HG02610 (cell line): ENCODE measurements at regions not wholly inside any gene's neighbourhood (a gene's known extent, or its start where the extent isn't known, plus 50 kb on each side); places are given as distances from the start of the nearest gene placed in this dataset.
"Not testable (repeated sequence)": the region's sequence is repeated elsewhere in the genome, so short reads cannot be mapped to it uniquely, and the experiment has no call there.

Source experiments
- ATAC-seq: cut with Tn5 transposase; IDR thresholded peaks from one replicate; pipeline ENCODE4 v1.9.1; 2021; ENCODE audit warnings: mild to moderate bottlenecking, moderate library complexity; ENCODE audit not compliant: unreplicated experiment

GRCh38 chr6:26720663-26721218, 61.2 kb upstream of the ZNF322 start:
- ATAC-seq, result not testable (repeated sequence)

DNA sequence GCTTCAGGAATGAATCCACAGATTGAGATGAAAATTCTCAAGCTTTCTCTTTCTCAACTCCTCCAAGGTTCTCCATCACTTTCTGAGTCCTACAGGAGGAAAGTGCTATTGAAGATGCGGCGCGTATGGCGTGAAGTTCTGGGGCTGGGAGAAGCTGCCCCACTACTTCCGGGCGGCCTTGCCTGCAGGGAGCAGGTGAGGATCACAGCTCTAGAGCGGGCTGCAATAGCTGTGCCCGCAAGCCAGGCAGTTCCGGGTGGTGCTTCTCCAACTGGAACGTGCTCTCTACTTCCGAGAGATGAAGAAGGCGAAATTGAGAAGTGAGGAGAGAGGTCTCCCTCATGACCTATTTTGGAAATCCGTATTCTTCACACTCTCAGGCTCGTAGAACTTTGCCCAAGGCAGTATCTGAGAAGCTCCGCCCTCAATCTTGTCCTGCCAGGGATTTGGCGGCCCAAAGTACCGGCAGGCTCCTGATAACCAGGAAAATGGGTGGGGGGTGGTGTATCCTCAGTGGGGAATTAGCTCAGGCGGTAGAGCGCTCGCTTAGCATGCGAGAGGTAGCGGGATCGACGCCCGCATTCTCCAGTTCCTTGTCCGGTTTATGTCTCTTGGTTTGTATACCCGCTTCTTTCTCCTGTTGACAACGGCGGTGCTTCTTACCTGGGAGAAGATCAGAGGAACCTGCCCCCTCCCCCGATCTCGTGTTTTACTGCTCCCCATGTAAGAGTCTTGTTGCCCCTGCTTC, 70.6 kb upstream of the ZNF322 start:
- not testable (repeated sequence) for ATAC-seq

DNA sequence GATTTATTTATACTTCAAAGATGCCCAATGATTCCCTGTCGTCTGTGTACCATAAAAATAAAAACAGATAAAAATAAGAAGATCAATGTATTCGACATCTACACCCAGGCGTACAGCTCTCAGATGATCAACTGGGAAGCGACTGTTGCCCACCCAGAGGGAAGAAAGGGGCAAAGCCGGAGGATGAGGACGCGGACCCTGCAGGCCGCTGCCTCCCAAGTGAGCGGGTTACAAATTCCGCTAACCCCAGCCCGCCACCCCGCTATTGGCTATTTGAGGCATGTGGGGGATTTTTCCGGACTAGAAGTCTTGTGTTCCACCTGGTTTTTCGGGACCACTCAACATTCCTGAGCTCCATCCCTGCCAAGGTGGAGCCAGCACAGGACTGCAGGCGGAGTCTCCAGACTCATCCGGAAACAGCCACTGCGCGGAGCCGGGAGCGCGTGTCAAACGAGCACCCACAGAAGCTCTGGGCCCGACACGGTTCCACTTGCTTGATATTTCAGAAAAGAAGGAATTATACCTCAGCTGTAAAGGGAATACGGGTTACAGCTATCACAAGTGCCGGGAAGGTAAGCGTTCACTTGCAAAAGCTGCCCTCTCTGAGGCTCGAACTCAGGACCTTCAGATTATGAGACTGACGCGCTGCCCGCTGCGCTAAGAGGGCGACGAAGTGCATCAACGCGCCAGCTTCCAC, 75.4 kb upstream of the ZNF322 start:
- not testable (repeated sequence) for ATAC-seq

GRCh38 chr6:26739811-26740210, 80.3 kb upstream of the ZNF322 start:
- ATAC-seq, result no peak

DNA sequence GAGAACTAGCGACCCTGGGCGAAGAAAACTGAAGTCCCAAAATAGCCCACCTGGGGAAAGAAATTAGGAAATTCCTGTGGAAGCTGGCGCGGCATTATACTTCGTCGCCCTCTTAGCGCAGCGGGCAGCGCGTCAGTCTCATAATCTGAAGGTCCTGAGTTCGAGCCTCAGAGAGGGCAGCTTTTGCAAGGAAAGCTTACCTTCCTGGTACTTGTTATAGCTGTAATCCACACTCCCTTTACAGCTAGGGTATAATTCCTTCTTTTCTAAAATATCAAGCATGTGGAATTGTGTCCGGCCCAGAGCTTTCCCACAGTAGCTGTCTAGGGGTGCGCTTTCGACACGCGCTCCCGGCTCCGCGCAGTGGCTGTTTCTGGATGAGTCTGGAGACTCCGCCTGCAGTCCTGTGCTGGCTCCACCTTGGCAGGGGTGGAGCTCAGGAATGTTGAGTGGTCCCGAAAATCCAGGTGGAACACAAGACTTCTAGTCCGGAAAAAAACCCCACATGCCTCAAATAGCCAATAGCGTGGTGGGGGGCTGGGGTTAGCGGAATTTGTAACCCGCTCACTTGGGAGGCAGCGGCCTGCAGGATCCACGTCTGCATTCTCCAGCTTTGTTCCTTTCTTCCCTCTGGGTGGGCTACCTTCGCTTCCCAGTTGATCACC, 83.7 kb upstream of the ZNF322 start:
- no peak for ATAC-seq

DNA sequence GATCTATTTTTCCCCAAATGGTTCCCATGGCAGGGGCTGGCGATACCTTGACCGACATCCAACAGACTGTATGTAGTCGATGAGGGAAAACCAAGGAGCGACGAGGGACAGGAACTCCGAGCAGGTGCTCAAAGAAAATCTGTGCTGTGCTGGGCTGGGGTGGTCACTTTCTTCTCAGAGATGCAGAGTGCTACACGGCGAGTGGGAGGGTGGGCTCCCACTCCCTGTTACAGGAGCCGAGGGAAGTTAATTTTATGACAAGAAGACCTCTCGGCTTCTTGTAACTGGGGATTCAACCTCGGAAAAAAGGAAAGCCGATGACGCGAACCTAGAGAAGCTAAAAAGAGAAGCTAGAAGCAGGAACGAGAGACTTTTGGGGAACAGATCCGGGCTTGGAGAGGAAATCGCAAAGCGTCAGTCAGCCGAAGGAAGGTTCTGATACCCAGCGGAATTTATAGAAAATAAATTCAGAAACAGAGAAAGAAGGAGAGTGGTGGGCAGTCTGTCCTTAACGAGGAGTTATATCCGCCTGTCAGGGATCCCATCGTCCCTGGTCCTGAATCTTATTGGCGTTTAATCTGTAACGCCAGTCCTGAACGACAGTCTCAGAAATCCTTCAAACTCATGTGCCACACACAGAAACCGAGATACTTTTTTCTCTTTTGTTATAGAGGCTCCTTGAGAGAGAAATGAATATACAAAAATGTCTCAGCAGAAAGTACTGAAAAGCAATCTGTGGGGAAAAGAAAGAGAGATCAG, 84.6 kb upstream of the ZNF322 start:
- ATAC-seq, result no peak

GRCh38 chr6:26744837-26745282, 85.3 kb upstream of the ZNF322 start:
- ATAC-seq, result not testable (repeated sequence)

GRCh38 chr6:26745964-26746363, 86.4 kb upstream of the ZNF322 start:
- ATAC-seq, result not testable (repeated sequence)

DNA sequence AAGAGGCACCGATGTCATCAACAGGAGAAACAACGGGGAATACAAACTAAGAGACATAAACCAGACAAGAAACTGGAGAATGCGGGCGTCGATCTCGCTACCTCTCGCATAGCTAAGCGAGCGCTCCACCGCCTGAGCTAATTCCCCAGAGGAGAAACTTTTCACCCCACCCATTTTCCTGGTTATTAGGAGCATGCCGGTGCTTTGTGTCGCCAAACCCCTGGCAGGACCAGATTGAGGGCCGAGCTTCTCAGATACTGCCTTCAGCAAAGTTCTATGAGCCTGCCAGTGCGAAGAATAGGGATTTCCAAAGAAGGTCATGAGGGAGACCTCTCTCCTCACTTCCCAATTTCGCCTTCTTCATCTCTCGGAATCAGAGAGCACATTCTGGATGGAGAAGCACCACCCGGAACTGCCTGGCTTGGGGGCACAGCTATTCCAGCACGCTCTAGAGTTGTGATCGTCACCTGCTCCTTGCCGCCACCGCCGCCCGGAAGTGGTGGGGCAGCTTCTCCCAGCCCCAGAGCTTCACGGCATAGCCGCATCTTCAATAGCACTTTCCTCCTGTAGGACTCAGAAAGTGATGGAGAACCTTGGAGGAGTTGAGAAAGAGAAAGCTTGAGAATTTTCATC, 89.7 kb upstream of the ZNF322 start:
- ATAC-seq, result not testable (repeated sequence)

DNA sequence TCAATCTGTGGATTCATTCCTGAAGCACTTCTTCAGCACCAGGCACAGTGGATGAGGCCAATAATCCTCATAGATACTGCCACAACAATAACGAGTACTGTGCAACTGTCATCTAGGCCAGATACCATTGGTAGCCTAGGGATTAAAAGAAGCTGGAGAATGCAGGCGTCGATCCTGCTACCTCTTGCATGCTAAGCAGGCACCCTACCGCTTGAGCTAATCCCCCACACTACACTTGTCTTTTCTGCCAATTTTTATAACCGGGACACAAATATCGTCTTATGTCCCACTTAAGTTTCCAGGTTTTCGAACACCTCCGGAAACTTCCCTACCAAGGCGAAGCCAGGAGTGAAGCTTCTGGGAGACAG, 90.2 kb upstream of the ZNF322 start:
- not testable (repeated sequence) for ATAC-seq

DNA sequence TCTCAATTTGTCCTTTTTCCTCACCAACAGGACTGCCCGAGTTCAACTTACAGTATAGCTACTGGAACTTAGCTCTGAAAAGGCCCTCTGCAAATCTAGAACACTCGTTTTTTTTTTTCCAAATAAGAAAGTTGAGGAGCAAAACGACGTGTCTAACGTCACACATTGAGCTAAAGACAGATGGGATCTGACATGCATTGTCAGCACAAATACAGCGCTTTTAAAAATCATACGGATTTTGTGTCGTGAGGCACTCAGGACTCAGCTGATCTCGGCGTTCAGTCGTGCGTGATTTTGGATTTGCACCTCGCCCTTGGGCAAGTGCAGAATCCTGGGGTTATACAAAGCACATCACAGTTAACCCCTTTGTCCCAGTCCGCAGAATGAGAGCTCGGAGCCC, 94.7 kb upstream of the ZNF322 start:
- no peak for ATAC-seq

DNA sequence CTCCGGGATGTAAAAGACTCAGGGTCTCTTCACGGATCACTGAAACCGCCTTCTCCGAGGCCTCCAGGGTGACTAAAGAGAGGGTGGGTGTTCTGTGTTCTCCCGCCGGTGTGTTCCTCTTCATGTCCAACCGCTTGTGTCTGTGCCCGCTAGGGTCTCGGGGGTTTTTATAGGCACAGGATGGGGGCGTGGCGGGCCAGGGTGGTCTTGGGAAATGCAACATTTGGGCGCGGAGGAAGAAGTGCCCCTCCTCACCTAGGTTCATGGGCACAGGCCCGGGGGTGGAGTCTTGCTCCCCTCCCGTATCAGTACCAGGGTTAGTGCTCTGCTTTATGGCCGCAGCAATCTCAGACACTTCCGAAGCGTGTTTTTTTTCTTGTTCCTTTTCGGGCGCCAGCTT, 95.3 kb upstream of the ZNF322 start:
- not testable (repeated sequence) for ATAC-seq

- not testable (repeated sequence) for ATAC-seq
Observed at GRCh38 chr6:26756067-26756805, 96.7 kb upstream of the ZNF322 start.

DNA sequence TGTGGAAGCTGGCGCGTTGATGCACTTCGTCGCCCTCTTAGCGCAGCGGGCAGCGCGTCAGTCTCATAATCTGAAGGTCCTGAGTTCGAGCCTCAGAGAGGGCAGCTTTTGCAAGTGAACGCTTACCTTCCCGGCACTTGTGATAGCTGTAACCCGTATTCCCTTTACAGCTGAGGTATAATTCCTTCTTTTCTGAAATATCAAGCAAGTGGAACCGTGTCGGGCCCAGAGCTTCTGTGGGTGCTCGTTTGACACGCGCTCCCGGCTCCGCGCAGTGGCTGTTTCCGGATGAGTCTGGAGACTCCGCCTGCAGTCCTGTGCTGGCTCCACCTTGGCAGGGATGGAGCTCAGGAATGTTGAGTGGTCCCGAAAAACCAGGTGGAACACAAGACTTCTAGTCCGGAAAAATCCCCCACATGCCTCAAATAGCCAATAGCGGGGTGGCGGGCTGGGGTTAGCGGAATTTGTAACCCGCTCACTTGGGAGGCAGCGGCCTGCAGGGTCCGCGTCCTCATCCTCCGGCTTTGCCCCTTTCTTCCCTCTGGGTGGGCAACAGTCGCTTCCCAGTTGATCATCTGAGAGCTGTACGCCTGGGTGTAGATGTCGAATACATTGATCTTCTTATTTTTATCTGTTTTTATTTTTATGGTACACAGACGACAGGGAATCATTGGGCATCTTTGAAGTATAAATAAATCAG, 106.8 kb upstream of the ZNF322 start:
- ATAC-seq, result not testable (repeated sequence)

DNA sequence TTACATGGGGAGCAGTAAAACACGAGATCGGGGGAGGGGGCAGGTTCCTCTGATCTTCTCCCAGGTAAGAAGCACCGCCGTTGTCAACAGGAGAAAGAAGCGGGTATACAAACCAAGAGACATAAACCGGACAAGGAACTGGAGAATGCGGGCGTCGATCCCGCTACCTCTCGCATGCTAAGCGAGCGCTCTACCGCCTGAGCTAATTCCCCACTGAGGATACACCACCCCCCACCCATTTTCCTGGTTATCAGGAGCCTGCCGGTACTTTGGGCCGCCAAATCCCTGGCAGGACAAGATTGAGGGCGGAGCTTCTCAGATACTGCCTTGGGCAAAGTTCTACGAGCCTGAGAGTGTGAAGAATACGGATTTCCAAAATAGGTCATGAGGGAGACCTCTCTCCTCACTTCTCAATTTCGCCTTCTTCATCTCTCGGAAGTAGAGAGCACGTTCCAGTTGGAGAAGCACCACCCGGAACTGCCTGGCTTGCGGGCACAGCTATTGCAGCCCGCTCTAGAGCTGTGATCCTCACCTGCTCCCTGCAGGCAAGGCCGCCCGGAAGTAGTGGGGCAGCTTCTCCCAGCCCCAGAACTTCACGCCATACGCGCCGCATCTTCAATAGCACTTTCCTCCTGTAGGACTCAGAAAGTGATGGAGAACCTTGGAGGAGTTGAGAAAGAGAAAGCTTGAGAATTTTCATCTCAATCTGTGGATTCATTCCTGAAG, 111.6 kb upstream of the ZNF322 start:
- ATAC-seq, result not testable (repeated sequence)

DNA sequence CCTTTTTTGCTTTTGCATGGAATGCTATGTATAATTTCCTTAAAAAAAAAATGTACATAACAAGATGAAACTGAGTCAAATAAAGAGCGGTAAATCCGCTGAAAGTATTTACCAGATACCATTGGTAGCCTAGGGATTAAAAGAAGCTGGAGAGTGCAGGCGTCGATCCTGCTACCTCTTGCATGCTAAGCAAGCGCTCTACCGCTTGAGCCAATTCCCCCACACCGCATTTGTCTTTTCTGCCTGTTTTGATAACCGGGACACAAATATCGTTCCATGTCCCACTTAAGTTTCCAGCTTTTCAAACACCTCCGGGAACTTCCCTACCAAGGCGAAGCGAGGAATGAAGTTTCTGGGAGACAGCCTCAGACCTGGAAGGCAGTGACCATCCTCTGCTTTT, 113.9 kb upstream of the ZNF322 start:
- ATAC-seq, result not testable (repeated sequence)

GRCh38 chr6:26780563-26780962, 121.0 kb upstream of the ZNF322 start:
- ATAC-seq, result not testable (repeated sequence)
